Uterus (tissue), 2 donors: ENCODE measurements at regions not wholly inside any gene's neighbourhood (a gene's known extent, or its start where the extent isn't known, plus 50 kb on each side); places are given as distances from the start of the nearest gene placed in this dataset.

ENCODE experiments used
- CTCF ChIP-seq, 4 experiments: fragments of 200-600 bp in 2 of 4; fragments of 450-650 bp in 2 of 4; sonication (generic) in 2 of 4; IDR thresholded peaks; one replicate each; pipeline ENCODE4 v1.5.1; 2016 to 2019; ENCODE audit warnings: antibody characterized with exemption in 4 of 4, mild to moderate bottlenecking in 2 of 4, moderate library complexity in 1 of 4
- POLR2A ChIP-seq, 2 donors: fragments of 450-650 bp; IDR thresholded peaks; one replicate each; pipeline ENCODE4 v1.6.1; 2016; ENCODE audit warnings: antibody characterized with exemption in 2 of 2, mild to moderate bottlenecking in 1 of 2, moderate library complexity in 1 of 2

GRCh38 chr9:22683700-22684075, 237.1 kb downstream of the DMRTA1 start:
- TF ChIP-seq POLR2A (IDR thresholded peaks at IDR 0.05) (no peak), CTCF (IDR thresholded peaks at IDR 0.05) (no peak)
